OCI-LY1 (cell line): ENCODE measurements at regions not wholly inside any gene's neighbourhood (a gene's known extent, or its start where the extent isn't known, plus 50 kb on each side); places are given as distances from the start of the nearest gene placed in this dataset.

Experiments used
- H2AFZ ChIP-seq: fragments of 200-600 bp; sonication (generic), shearing (Covaris generic); 2 replicates; pipeline ENCODE4 v1.6.0; 2014; ENCODE audit warnings: antibody characterized with exemption, mild to moderate bottlenecking, low read length
- H3F3A ChIP-seq: fragments of 200-600 bp; sonication (generic), shearing (Covaris generic); 2 replicates; pipeline ENCODE4 v1.6.0; 2014; ENCODE audit warnings: mild to moderate bottlenecking, antibody characterized with exemption, low read length, moderate library complexity; ENCODE audit not compliant: insufficient read depth
- H3K27ac ChIP-seq: fragments of 200-600 bp; sonication (generic); 2 replicates; pipeline ENCODE4 v1.5.1; 2014; ENCODE audit warnings: low read length, mixed run types, mild to moderate bottlenecking, low read depth; ENCODE audit not compliant: poor library complexity, severe bottlenecking
- H3K27me3 ChIP-seq: fragments of 200-600 bp; sonication (generic); 2 replicates; pipeline ENCODE4 v1.6.0; 2014; ENCODE audit warnings: antibody characterized with exemption, mild to moderate bottlenecking, low read length, moderate library complexity; ENCODE audit not compliant: insufficient read depth
- H3K36me3 ChIP-seq: fragments of 200-600 bp; sonication (generic); 2 replicates; pipeline ENCODE4 v1.6.1; 2014; ENCODE audit warnings: mild to moderate bottlenecking, antibody characterized with exemption, low read length, moderate library complexity, mixed read lengths; ENCODE audit not compliant: insufficient read depth
- H3K4me1 ChIP-seq: fragments of 200-600 bp; sonication (generic); 2 replicates; pipeline ENCODE4 v1.5.1; 2014; ENCODE audit warnings: mild to moderate bottlenecking, low read length, moderate library complexity; ENCODE audit not compliant: insufficient read depth, severe bottlenecking
- H3K4me2 ChIP-seq: fragments of 200-600 bp; sonication (generic), shearing (Covaris generic); 2 replicates; pipeline ENCODE4 v1.6.1; 2014; ENCODE audit warnings: low read length
- H3K4me3 ChIP-seq: fragments of 200-600 bp; sonication (generic); 2 replicates; pipeline ENCODE4 v1.5.1; 2014; ENCODE audit warnings: low read length, low read depth, mild to moderate bottlenecking, mixed read lengths; ENCODE audit not compliant: poor library complexity, severe bottlenecking
- H3K79me2 ChIP-seq: fragments of 200-600 bp; shearing (Covaris generic); 2 replicates; pipeline ENCODE4 v1.6.1; 2016; ENCODE audit warnings: mixed run types, low read length, mixed read lengths; ENCODE audit not compliant: insufficient read depth
- H3K9ac ChIP-seq: fragments of 200-600 bp; sonication (generic), shearing (Covaris generic); 2 replicates; pipeline ENCODE4 v1.6.1; 2014; ENCODE audit warnings: mild to moderate bottlenecking, low read length, mixed read lengths
- H3K9me2 ChIP-seq: fragments of 200-600 bp; sonication (generic), shearing (Covaris generic); 2 replicates; pipeline ENCODE4 v1.6.1; 2014; ENCODE audit warnings: low read depth, mild to moderate bottlenecking, low read length, mixed read lengths
- H3K9me3 ChIP-seq: fragments of 200-600 bp; shearing (Covaris generic); 2 replicates; pipeline ENCODE4 v1.6.1; 2014; ENCODE audit warnings: low read length, mixed read lengths
- H4K20me1 ChIP-seq: fragments of 200-600 bp; sonication (generic), shearing (Covaris generic); 2 replicates; pipeline ENCODE4 v1.6.0; 2016; ENCODE audit warnings: mild to moderate bottlenecking, low read length; ENCODE audit not compliant: insufficient read depth
- CTCF ChIP-seq: fragments of 200-600 bp; sonication (generic), shearing (Covaris generic); IDR thresholded peaks from 2 replicates; pipeline ENCODE4 v1.5.1; 2017; ENCODE audit warnings: mild to moderate bottlenecking, antibody characterized with exemption, low read length, moderate library complexity, mixed read lengths
- EZH2 ChIP-seq: fragments of 200-600 bp; sonication (generic), shearing (Covaris generic); IDR thresholded peaks from 2 replicates; pipeline ENCODE4 v1.8.0; 2017; ENCODE audit warnings: borderline replicate concordance, mixed run types, mild to moderate bottlenecking, antibody characterized with exemption, low read length, moderate library complexity, mixed read lengths

DNA sequence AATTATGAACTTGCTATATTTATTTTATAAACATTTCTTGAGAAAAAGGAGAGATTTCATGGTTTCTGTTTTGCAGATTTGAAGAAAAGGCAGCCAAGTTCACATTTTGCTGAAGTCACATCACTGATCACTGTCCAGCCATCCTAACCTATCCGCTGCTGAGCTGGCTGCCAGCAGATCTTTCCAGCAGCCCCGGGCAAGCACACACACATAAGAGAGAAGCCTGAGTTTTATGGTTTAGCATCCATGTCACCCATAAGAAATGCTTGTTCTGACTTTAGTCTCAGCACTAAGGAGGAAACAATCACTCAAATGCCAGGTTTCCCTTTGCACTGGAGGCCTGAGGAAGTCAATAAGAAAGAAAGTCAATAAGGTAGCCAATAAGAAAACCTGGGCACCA lies 287.1 kb downstream of the SMOC2 start:
- no peak overlapping the region for H3K9ac ChIP-seq
- no peak for TF ChIP-seq EZH2
- no peak for TF ChIP-seq CTCF
- H3K27ac ChIP-seq: no peak overlapping the region
- no peaks in the 10 kb centered on the region for H3K4me1 ChIP-seq
- no peaks in the 10 kb centered on the region for H3K79me2 ChIP-seq
- H3K9me3 ChIP-seq: no peaks in the 10 kb centered on the region
- no peaks in the 10 kb centered on the region for H3K9me2 ChIP-seq
- no peak overlapping the region for H2AFZ ChIP-seq
- H3K27me3 ChIP-seq: no peaks in the 10 kb centered on the region; the same call in 1 of the 2 replicates
- no peaks in the 10 kb centered on the region for H4K20me1 ChIP-seq
- H3K36me3 ChIP-seq: no peaks in the 10 kb centered on the region
- no peak overlapping the region for H3K4me2 ChIP-seq
- no peak overlapping the region for H3K4me3 ChIP-seq
- no peaks in the 10 kb centered on the region for H3F3A ChIP-seq

- H3K9ac ChIP-seq: no peak overlapping the region
- H4K20me1 ChIP-seq: no peaks in the 10 kb centered on the region
- no peaks in the 10 kb centered on the region for H3K36me3 ChIP-seq
- TF ChIP-seq CTCF: no peak
- TF ChIP-seq EZH2: no peak
- no peak overlapping the region for H3K27ac ChIP-seq
- H3K9me2 ChIP-seq: no peaks in the 10 kb centered on the region
- no peak overlapping the region for H3K4me3 ChIP-seq
- H2AFZ ChIP-seq: no peak overlapping the region
- H3F3A ChIP-seq: no peaks in the 10 kb centered on the region
- H3K79me2 ChIP-seq: no peaks in the 10 kb centered on the region
- H3K9me3 ChIP-seq: no peaks in the 10 kb centered on the region
- no peaks in the 10 kb centered on the region for H3K4me1 ChIP-seq
- H3K27me3 ChIP-seq: no peaks in the 10 kb centered on the region; the same call in 1 of the 2 replicates
- H3K4me2 ChIP-seq: no peak overlapping the region
These were observed 285.4 kb downstream of the SMOC2 start for GRCh38 chr6:168726312-168726856.

GRCh38 chr6:168725802-168726201 lies 284.8 kb downstream of the SMOC2 start:
- TF ChIP-seq CTCF (no peak), EZH2 (no peak)
- Histone ChIP-seq H3K9me2 (no peaks in the 10 kb centered on the region), H3K36me3 (no peaks in the 10 kb centered on the region), H3K27ac (no peak overlapping the region), H3K4me3 (no peak overlapping the region), H3K9me3 (no peaks in the 10 kb centered on the region), H4K20me1 (no peaks in the 10 kb centered on the region), H2AFZ (no peak overlapping the region), H3K4me2 (no peak overlapping the region), H3K4me1 (no peaks in the 10 kb centered on the region), H3K9ac (no peak overlapping the region), H3K27me3 (no peaks in the 10 kb centered on the region; the same call in 1 of the 2 replicates), H3F3A (no peaks in the 10 kb centered on the region), H3K79me2 (no peaks in the 10 kb centered on the region)
